ENCODE measurements at regions not wholly inside any gene's neighbourhood (a gene's known extent, or its start where the extent isn't known, plus 50 kb on each side); places are given as distances from the start of the nearest gene placed in this dataset.

DNA sequence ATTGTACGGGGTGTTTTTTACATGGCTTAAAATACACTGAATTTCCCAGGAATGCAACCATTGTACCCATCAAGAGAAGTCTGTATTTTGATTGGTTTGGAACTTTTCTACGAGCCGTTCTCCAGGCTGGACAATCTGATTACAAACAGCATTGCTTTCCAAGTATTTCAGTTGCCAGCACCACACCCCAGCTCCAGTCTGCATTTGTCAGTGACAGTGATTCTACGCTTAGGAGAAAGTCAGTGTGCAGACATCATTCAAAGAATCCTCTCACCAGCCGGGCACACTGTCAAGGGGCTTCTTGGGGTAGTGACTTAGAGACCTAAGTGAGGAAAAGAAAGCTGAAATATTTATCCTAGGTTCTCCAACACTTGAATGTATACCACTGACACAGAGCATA, 194.1 kb downstream of the ANAPC1 start:
- TF ChIP-seq POLR2A (IDR thresholded peaks at IDR 0.05) = no peak
- TF ChIP-seq, protein P1, sequence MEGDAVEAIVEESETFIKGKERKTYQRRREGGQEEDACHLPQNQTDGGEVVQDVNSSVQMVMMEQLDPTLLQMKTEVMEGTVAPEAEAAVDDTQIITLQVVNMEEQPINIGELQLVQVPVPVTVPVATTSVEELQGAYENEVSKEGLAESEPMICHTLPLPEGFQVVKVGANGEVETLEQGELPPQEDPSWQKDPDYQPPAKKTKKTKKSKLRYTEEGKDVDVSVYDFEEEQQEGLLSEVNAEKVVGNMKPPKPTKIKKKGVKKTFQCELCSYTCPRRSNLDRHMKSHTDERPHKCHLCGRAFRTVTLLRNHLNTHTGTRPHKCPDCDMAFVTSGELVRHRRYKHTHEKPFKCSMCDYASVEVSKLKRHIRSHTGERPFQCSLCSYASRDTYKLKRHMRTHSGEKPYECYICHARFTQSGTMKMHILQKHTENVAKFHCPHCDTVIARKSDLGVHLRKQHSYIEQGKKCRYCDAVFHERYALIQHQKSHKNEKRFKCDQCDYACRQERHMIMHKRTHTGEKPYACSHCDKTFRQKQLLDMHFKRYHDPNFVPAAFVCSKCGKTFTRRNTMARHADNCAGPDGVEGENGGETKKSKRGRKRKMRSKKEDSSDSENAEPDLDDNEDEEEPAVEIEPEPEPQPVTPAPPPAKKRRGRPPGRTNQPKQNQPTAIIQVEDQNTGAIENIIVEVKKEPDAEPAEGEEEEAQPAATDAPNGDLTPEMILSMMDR (IDR thresholded peaks at IDR 0.05 in 4 of 5, conservative IDR thresholded peaks at IDR 0.05 in 1 of 5) = no peak
